ENCODE measurements at regions not wholly inside any gene's neighbourhood (a gene's known extent, or its start where the extent isn't known, plus 50 kb on each side); places are given as distances from the start of the nearest gene placed in this dataset.

DNA sequence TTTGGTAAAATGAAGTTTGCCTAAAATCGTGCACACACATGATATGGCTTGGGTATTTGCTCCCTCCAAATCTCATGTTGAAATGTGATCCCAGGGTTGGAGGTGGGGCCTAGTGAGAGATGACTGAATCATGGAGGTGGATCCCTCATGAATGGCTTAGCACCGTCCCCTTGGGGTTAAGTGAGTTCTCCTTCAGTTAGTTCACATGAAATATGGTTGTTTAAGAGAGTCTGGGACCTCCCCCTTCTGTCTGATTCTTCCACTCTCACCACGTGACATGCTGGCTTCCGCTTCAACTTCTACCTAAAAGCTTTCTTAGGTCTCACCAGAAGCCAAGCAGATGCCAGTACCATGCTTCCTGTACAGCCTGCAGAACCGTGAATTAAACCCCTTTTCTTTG is 58.4 kb downstream of the SIPA1L2 start:
- no peak overlapping the region for H2BK15ac ChIP-seq (ENCODE audit: low read depth, low read length)
- H2BK120ac ChIP-seq (ENCODE audit: low read depth, low read length, poor library complexity, severe bottlenecking): no peak overlapping the region
- H4K20me1 ChIP-seq (ENCODE audit: control insufficient read depth, insufficient read depth, insufficient read length): no peaks in the 10 kb centered on the region
- TF ChIP-seq CTCF (conservative IDR thresholded peaks at IDR 0.05): no peak
- H3K14ac ChIP-seq (ENCODE audit: insufficient read depth, low read length): no peak overlapping the region
- no peaks in the 10 kb centered on the region for H3K79me2 ChIP-seq (ENCODE audit: insufficient read depth, low read length)
- H3K23me2 ChIP-seq (ENCODE audit: insufficient read length, low read depth, low read length, poor library complexity, severe bottlenecking): no peaks in the 10 kb centered on the region
- no peaks in the 10 kb centered on the region; the same call in 1 of the 2 replicates for H3K4me1 ChIP-seq (ENCODE audit: insufficient read depth, low read length)
- DNase-seq: no peak
- no peaks in the 10 kb centered on the region for H3K79me1 ChIP-seq (ENCODE audit: insufficient read depth, low read depth, low read length, poor library complexity, severe bottlenecking)
- no peak overlapping the region for H3K56ac ChIP-seq (ENCODE audit: insufficient read length, low read depth, low read length)
- H4K8ac ChIP-seq (replicated peaks; ENCODE audit: insufficient read length, low read depth, low read length): no peak overlapping the region
- no peak overlapping the region for H4K91ac ChIP-seq (ENCODE audit: insufficient read length, low read depth, low read length)
- H2BK20ac ChIP-seq (ENCODE audit: low read depth, low read length, poor library complexity, severe bottlenecking): no peak overlapping the region
- peaks cover 25 to 28% of the 10 kb centered on the region in 2 experiments for H3K4me1 Mint-ChIP-seq
- no peak overlapping the region for H3K27ac Mint-ChIP-seq
- H3K27me3 ChIP-seq (ENCODE audit: insufficient read depth, low read length): no peaks in the 10 kb centered on the region
- no peak overlapping the region for H2AK5ac ChIP-seq (ENCODE audit: insufficient read length, low read length)
- H4K5ac ChIP-seq (ENCODE audit: insufficient read length, low read depth, low read length): no peak overlapping the region
- no peak overlapping the region for H3K18ac ChIP-seq (ENCODE audit: insufficient read length, low read depth, low read length)
- H3T11ph ChIP-seq (ENCODE audit: low read length): no peak overlapping the region
- H2BK12ac ChIP-seq (ENCODE audit: insufficient read length, low read depth, low read length): no peak overlapping the region
- H2BK5ac ChIP-seq (ENCODE audit: insufficient read length, low read length): no peak overlapping the region
- no CpG with 5 or more reads among the region's 5 CpGs for WGBS (ENCODE audit: extremely low coverage, insufficient read length, low lambda C conversion rate)
- no peak overlapping the region for H3K23ac ChIP-seq (ENCODE audit: insufficient read length, low read depth, low read length)
- H3K9me3 Mint-ChIP-seq: no peaks in the 10 kb centered on the region
- H3K36me3 Mint-ChIP-seq (ENCODE audit: insufficient read depth in 1 of 3, low read depth in 3 of 3): no peaks in the 10 kb centered on the region
- H3K27me3 Mint-ChIP-seq (ENCODE audit: low read depth): no peaks in the 10 kb centered on the region
- H3K4ac ChIP-seq (ENCODE audit: low read depth, low read length): no peak overlapping the region
- H3K4me3 Mint-ChIP-seq: no peak overlapping the region
- no peak overlapping the region for H3K27ac ChIP-seq (ENCODE audit: insufficient read length, low read depth, low read length)
- no peak overlapping the region for H3K4me2 ChIP-seq (ENCODE audit: insufficient read depth, insufficient read length, low read length)
- no peak overlapping the region for H2AFZ ChIP-seq (ENCODE audit: low read length)
- H3K9ac ChIP-seq (ENCODE audit: extremely low read depth, insufficient read length, low read length): no peak overlapping the region
- no peaks in the 10 kb centered on the region for H3K9me3 ChIP-seq (ENCODE audit: control insufficient read depth, low read depth, low read length)
